H1 (cell line): ENCODE measurements at regions not wholly inside any gene's neighbourhood (a gene's known extent, or its start where the extent isn't known, plus 50 kb on each side); places are given as distances from the start of the nearest gene placed in this dataset.

Experiments
- CTCF ChIA-PET: fragments of 300-600 bp; sonication (Branson Sonifier 250); formaldehyde crosslinking; loops from one replicate; lab custom pipeline; 2021; ENCODE audit not compliant: partially characterized antibody; lab: Charles Lee
- POLR2A ChIA-PET: fragments of 300-600 bp; sonication (Branson Sonifier 250); formaldehyde crosslinking; loops from one replicate; lab custom pipeline; 2021; ENCODE audit warnings: inconsistent platforms; ENCODE audit not compliant: partially characterized antibody; lab: Charles Lee
- DNase-seq, 2 experiments: peaks; one replicate each; pipeline versions ENCODE4 v3.0.0 to v3.0.0-alpha.2; 2010 to 2022; ENCODE audit warnings: low spot score in 2 of 2, low read depth in 1 of 2, mixed read lengths in 1 of 2
- FAIRE-seq: peaks from 2 replicates; lab custom pipeline; 2011; peaks lifted over from hg19 to GRCh38; lab: Jason Lieb, UNC
- H2AFZ ChIP-seq: 2 replicates; pipeline ENCODE4 v1.8.1; 2012; ENCODE audit warnings: low read length, inconsistent platforms
- H2AK5ac ChIP-seq: 2 replicates; pipeline ENCODE4 v1.6.1; 2013; ENCODE audit warnings: low read depth, low read length
- H2BK120ac ChIP-seq: replicated peaks from 2 replicates; pipeline ENCODE3; 2013; ENCODE audit warnings: low read depth, low read length, inconsistent platforms
- H2BK12ac ChIP-seq: 2 replicates; pipeline ENCODE4 v1.6.1; 2013; ENCODE audit warnings: low read depth, low read length
- H2BK15ac ChIP-seq: 2 replicates; pipeline ENCODE4 v1.6.1; 2013; ENCODE audit warnings: low read length
- H2BK20ac ChIP-seq: 2 replicates; pipeline ENCODE4 v1.6.1; 2013; ENCODE audit warnings: low read length
- H2BK5ac ChIP-seq: 2 replicates; pipeline ENCODE4 v1.6.1; 2013; ENCODE audit warnings: low read depth, low read length
- H3K14ac ChIP-seq: 2 replicates; pipeline ENCODE4 v1.6.1; 2013; ENCODE audit warnings: inconsistent platforms; ENCODE audit not compliant: insufficient read length
- H3K18ac ChIP-seq: 2 replicates; pipeline ENCODE4 v1.6.1; 2013; ENCODE audit warnings: low read length; ENCODE audit errors: extremely low read depth
- H3K23ac ChIP-seq: 2 replicates; pipeline ENCODE4 v1.6.1; 2013; ENCODE audit warnings: inconsistent platforms; ENCODE audit not compliant: insufficient read length
- H3K23me2 ChIP-seq: 2 replicates; pipeline ENCODE4 v1.6.1; 2013; ENCODE audit warnings: low read depth, low read length
- H3K27ac ChIP-seq: 2 replicates; pipeline ENCODE4 v1.6.1; 2011; ENCODE audit warnings: low read depth, low read length, inconsistent platforms
- H3K27me3 ChIP-seq, 4 experiments: replicated peaks in 1 of 4; 1 replicate in 1 of 4; 2 replicates in 3 of 4; pipeline versions ENCODE4 v1.6.1 to v1.8.1; 2011 to 2013; ENCODE audit warnings: low read length in 3 of 4, mild to moderate bottlenecking in 3 of 4, inconsistent platforms in 2 of 4, mixed read lengths in 2 of 4, moderate library complexity in 1 of 4; ENCODE audit not compliant: control insufficient read depth in 3 of 4, insufficient read depth in 3 of 4; ENCODE audit errors: extremely low read depth in 1 of 4
- H3K36me3 ChIP-seq, 4 experiments: 2 replicates each; pipeline versions ENCODE4 v1.6.1 to v1.8.1; 2011 to 2013; ENCODE audit warnings: mild to moderate bottlenecking in 4 of 4, low read length in 3 of 4, moderate library complexity in 2 of 4, control low read depth in 1 of 4, inconsistent platforms in 1 of 4; ENCODE audit not compliant: insufficient read depth in 4 of 4, control insufficient read depth in 2 of 4
- H3K4ac ChIP-seq: replicated peaks from 2 replicates; pipeline ENCODE3; 2013; ENCODE audit warnings: low read length, low read depth, mixed read lengths, inconsistent platforms; ENCODE audit not compliant: insufficient read length
- H3K4me1 ChIP-seq, 4 experiments: replicated peaks in 1 of 4; 1 replicate in 1 of 4; 2 replicates in 3 of 4; pipeline versions ENCODE4 v1.6.1 to v1.8.1; 2011 to 2013; ENCODE audit warnings: low read length in 3 of 4, inconsistent platforms in 2 of 4, mixed read lengths in 1 of 4; ENCODE audit not compliant: insufficient read depth in 4 of 4, control insufficient read depth in 3 of 4
- H3K4me2 ChIP-seq, 2 experiments: 2 replicates each; pipeline versions ENCODE4 v1.6.1 to v1.8.1; 2011 to 2013; ENCODE audit warnings: low read depth in 2 of 2, low read length in 2 of 2, control low read depth in 1 of 2, inconsistent platforms in 1 of 2, mild to moderate bottlenecking in 1 of 2; ENCODE audit not compliant: insufficient read depth in 1 of 2
- H3K4me3 ChIP-seq, 4 experiments: fragments of 200-600, 300-600 bp in 1 of 4; sonication (generic), shearing (Covaris generic), sonication (Bioruptor Twin) in 1 of 4; 2 replicates each; pipeline versions ENCODE4 v1.5.1 to v1.8.1; 2011 to 2016; ENCODE audit warnings: low read length in 4 of 4, low read depth in 3 of 4, control low read depth in 2 of 4, inconsistent platforms in 2 of 4, mild to moderate bottlenecking in 2 of 4, mixed read lengths in 1 of 4, moderate library complexity in 1 of 4; ENCODE audit not compliant: insufficient read depth in 2 of 4; ENCODE audit errors: extremely low read depth in 1 of 4
- H3K56ac ChIP-seq: replicated peaks from 2 replicates; pipeline ENCODE3; 2013; ENCODE audit warnings: low read depth, mild to moderate bottlenecking, mixed read lengths, low read length, inconsistent platforms; ENCODE audit not compliant: insufficient read length
- H3K79me1 ChIP-seq: 2 replicates; pipeline ENCODE4 v1.6.1; 2013; ENCODE audit warnings: low read depth, low read length, control low read depth
- H3K79me2 ChIP-seq, 2 experiments: 2 replicates each; pipeline versions ENCODE4 v1.6.1 to v1.8.1; 2012 to 2013; ENCODE audit warnings: low read length in 2 of 2, mild to moderate bottlenecking in 2 of 2, inconsistent platforms in 1 of 2; ENCODE audit not compliant: insufficient read depth in 2 of 2, control insufficient read depth in 1 of 2
- H3K9ac ChIP-seq, 4 experiments: replicated peaks in 1 of 4; 1 replicate in 1 of 4; 2 replicates in 3 of 4; pipeline versions ENCODE4 v1.6.1 to v1.8.1; 2011 to 2013; ENCODE audit warnings: low read depth in 3 of 4, low read length in 3 of 4, control low read depth in 2 of 4, mild to moderate bottlenecking in 2 of 4, moderate library complexity in 2 of 4, inconsistent platforms in 1 of 4; ENCODE audit errors: extremely low read depth in 1 of 4
- H3K9me3 ChIP-seq, 2 experiments: 2 replicates each; pipeline versions ENCODE4 v1.6.1 to v1.8.1; 2012 to 2013; ENCODE audit warnings: mild to moderate bottlenecking in 2 of 2, moderate library complexity in 2 of 2, control low read depth in 1 of 2, inconsistent platforms in 1 of 2, low read depth in 1 of 2, low read length in 1 of 2, mixed read lengths in 1 of 2; ENCODE audit not compliant: insufficient read depth in 2 of 2
- H4K20me1 ChIP-seq, 2 experiments: replicated peaks in 1 of 2; 2 replicates each; pipeline versions ENCODE3 to v1.8.1; 2011 to 2013; ENCODE audit warnings: inconsistent platforms in 2 of 2, low read length in 2 of 2, mild to moderate bottlenecking in 1 of 2; ENCODE audit not compliant: insufficient read depth in 2 of 2, control insufficient read depth in 1 of 2
- H4K5ac ChIP-seq: 2 replicates; pipeline ENCODE4 v1.6.1; 2013; ENCODE audit warnings: low read length, low read depth, mixed read lengths, inconsistent platforms; ENCODE audit not compliant: insufficient read length
- H4K8ac ChIP-seq: 2 replicates; pipeline ENCODE4 v1.8.0; 2013; ENCODE audit warnings: mild to moderate bottlenecking, moderate library complexity, low read length, inconsistent platforms; ENCODE audit not compliant: insufficient read depth; ENCODE audit errors: extremely low read depth
- H4K91ac ChIP-seq: replicated peaks from 2 replicates; pipeline ENCODE3; 2013; ENCODE audit warnings: low read length, mixed read lengths, inconsistent platforms; ENCODE audit not compliant: insufficient read length
- RAD21 ChIP-seq, 2 experiments: IDR thresholded peaks in 1 of 2; conservative IDR thresholded peaks in 1 of 2; 2 replicates each; pipeline ENCODE4 v1.6.1; 2011; ENCODE audit warnings: low read depth in 2 of 2, low read length in 2 of 2, improper control_type of control experiment in 1 of 2, inconsistent platforms in 1 of 2, mild to moderate bottlenecking in 1 of 2, moderate library complexity in 1 of 2
- SUZ12 ChIP-seq: fragments of 200-600 bp; sonication (generic); IDR thresholded peaks from 2 replicates; pipeline ENCODE4 v1.6.1; 2012; ENCODE audit warnings: mild to moderate bottlenecking, inconsistent platforms, low read length, moderate library complexity, mixed read lengths
- WGBS, 2 experiments: shearing (Covaris generic) in 1 of 2; methylation state at CpG; one replicate each; pipeline versions ENCODE4 v1.1.6 to v1.1.7; 2013 to 2015; ENCODE audit warnings: low lambda C conversion rate in 2 of 2, mixed read lengths in 2 of 2, inconsistent platforms in 1 of 2, low coverage in 1 of 2, missing lambda C conversion rate in 1 of 2; ENCODE audit not compliant: insufficient replicate concordance in 2 of 2, insufficient coverage in 1 of 2, insufficient read length in 1 of 2; ENCODE audit errors: extremely low coverage in 1 of 2, missing lambda C conversion rate in 1 of 2; 5-methylcytosine and 5-hydroxymethylcytosine counted together

GRCh38 chr15:92320012-92320699 is 73.5 kb upstream of the ST8SIA2 start:
- H3K56ac ChIP-seq = no peak overlapping the region
- no peak overlapping the region for H2BK15ac ChIP-seq
- no peak overlapping the region for H2BK5ac ChIP-seq
- H3K27ac ChIP-seq = no peak overlapping the region
- H2AFZ ChIP-seq = no peak overlapping the region
- no peak overlapping the region for H3K14ac ChIP-seq
- DNase-seq (no peak), FAIRE-seq (no peak)
- H4K20me1 ChIP-seq = no peaks in the 10 kb centered on the region
- no peak overlapping the region for H2BK120ac ChIP-seq
- H3K4me1 ChIP-seq = no peaks in the 10 kb centered on the region
- 0 out of 4 replicates have a peak, but pooled peaks of 1 of the 2 experiments have one; percentile 23 for TF ChIP-seq RAD21 (IDR thresholded peaks at IDR 0.05 in 1 of 2, conservative IDR thresholded peaks at IDR 0.05 in 1 of 2; ENCODE audit: low read depth in 2 of 2, low read length in 2 of 2)
- TF ChIP-seq SUZ12 = no peak
- no peak overlapping the region for H3K4ac ChIP-seq
- 85% methylated on average over 6 of the region's 6 CpGs; no CpG with 5 or more reads in 1 of the 2 experiments for WGBS, 2 experiments
- no peaks in the 10 kb centered on the region for H3K36me3 ChIP-seq
- H4K8ac ChIP-seq = no peak overlapping the region
- no peak overlapping the region for H3K4me2 ChIP-seq
- no peaks in the 10 kb centered on the region; a peak in 1 of 7 replicates for H3K27me3 ChIP-seq
- no peak overlapping the region for H3K9ac ChIP-seq
- H3K79me1 ChIP-seq = no peaks in the 10 kb centered on the region
- H3K23me2 ChIP-seq = no peaks in the 10 kb centered on the region
- no peak overlapping the region for H4K5ac ChIP-seq
- no peak overlapping the region for H2AK5ac ChIP-seq
- H3K18ac ChIP-seq = no peak overlapping the region
- no peak overlapping the region for H2BK12ac ChIP-seq
- ChIA-PET POLR2A (no interaction called here), CTCF (interaction anchor here (0.7 to 1.8 kb wide), 7 partner anchors 15 to 910 kb away, joined by 3 to 8 read pairs (median 3); no protein-coding TSS in a partner anchor)
- H3K9me3 ChIP-seq = no peaks in the 10 kb centered on the region
- H2BK20ac ChIP-seq = no peak overlapping the region
- H3K23ac ChIP-seq = no peak overlapping the region
- H3K79me2 ChIP-seq = no peaks in the 10 kb centered on the region
- H4K91ac ChIP-seq = no peak overlapping the region
- H3K4me3 ChIP-seq = no peak overlapping the region
